Activated B cell treated with CpG ODN at 0.5 μM for 24 hours (primary cell): ENCODE measurements at regions not wholly inside any gene's neighbourhood (a gene's known extent, or its start where the extent isn't known, plus 50 kb on each side); places are given as distances from the start of the nearest gene placed in this dataset.

Experiments
- ATAC-seq: fragments of 200-7000 bp; cut with Tn5 transposase; one replicate; pipeline ENCODE4 v1.10.0; 2021; ENCODE audit warnings: low read depth, mild to moderate bottlenecking, moderate library complexity
- CTCF ChIA-PET: fragments of 350-600 bp; sonication (Branson Sonifier 250); formaldehyde crosslinking; loops from one replicate; lab custom pipeline; 2021; ENCODE audit warnings: antibody characterized with exemption; lab: Charles Lee
- POLR2A ChIA-PET: fragments of 350-600 bp; sonication (Branson Sonifier 250); formaldehyde crosslinking; loops from one replicate; lab custom pipeline; 2021; ENCODE audit warnings: antibody characterized with exemption; lab: Charles Lee
- DNase-seq: peaks from one replicate; pipeline ENCODE4 v3.0.0; 2022
- H3K27ac Mint-ChIP-seq: one replicate; pipeline ENCODE4 v1.8.0; 2020; ENCODE audit warnings: mixed read lengths
- H3K27me3 Mint-ChIP-seq: one replicate; pipeline ENCODE4 v1.8.0; 2021; ENCODE audit warnings: mixed read lengths
- H3K36me3 Mint-ChIP-seq: one replicate; pipeline ENCODE4 v1.8.0; 2021; ENCODE audit warnings: low read depth, mixed read lengths
- H3K4me1 Mint-ChIP-seq: one replicate; pipeline ENCODE4 v1.8.0; 2021; ENCODE audit warnings: mixed read lengths
- H3K4me3 Mint-ChIP-seq: one replicate; pipeline ENCODE4 v1.8.0; 2020; ENCODE audit warnings: mild to moderate bottlenecking, mixed read lengths
- H3K9me3 Mint-ChIP-seq: one replicate; pipeline ENCODE4 v1.8.0; 2020; ENCODE audit warnings: mixed read lengths
- CTCF ChIP-seq: fragments of 200-600 bp; IDR thresholded peaks from one replicate; pipeline ENCODE4 v1.8.0; 2022; ENCODE audit warnings: antibody characterized with exemption, mild to moderate bottlenecking
- intact Hi-C: fragments of 100-400 bp; cut with micrococcal nuclease; formaldehyde crosslinking; loops from one replicate; pipeline ENCODE4 v1.15.1; 2024

GRCh38 chr4:66266035-66266434 is 595.7 kb upstream of the EPHA5 start:
- Mint-ChIP-seq H3K4me3 (no peak overlapping the region), H3K27me3 (no peaks in the 10 kb centered on the region), H3K9me3 (peaks cover 12% of the 10 kb centered on the region), H3K36me3 (no peaks in the 10 kb centered on the region), H3K4me1 (no peaks in the 10 kb centered on the region), H3K27ac (no peak overlapping the region)
- ATAC-seq (no peak), DNase-seq (no peak)
- intact Hi-C loops, result no loop called here
- TF ChIP-seq CTCF, result no peak
- POLR2A ChIA-PET, result no interaction called here
- CTCF ChIA-PET, result no interaction called here

GRCh38 chr4:66252291-66252690 is 582.0 kb upstream of the EPHA5 start:
- Mint-ChIP-seq H3K4me1 (no peaks in the 10 kb centered on the region), H3K9me3 (peaks cover 14% of the 10 kb centered on the region), H3K36me3 (no peaks in the 10 kb centered on the region), H3K4me3 (no peak overlapping the region), H3K27ac (no peak overlapping the region), H3K27me3 (no peaks in the 10 kb centered on the region)
- POLR2A ChIA-PET, result no interaction called here
- intact Hi-C loops, result no loop called here
- TF ChIP-seq CTCF, result no peak
- DNase-seq, result no peak
- ATAC-seq, result no peak
- CTCF ChIA-PET, result no interaction called here

- H3K4me3 Mint-ChIP-seq, result no peak overlapping the region
- CTCF ChIA-PET, result no interaction called here
- H3K36me3 Mint-ChIP-seq, result no peaks in the 10 kb centered on the region
- POLR2A ChIA-PET, result no interaction called here
- H3K4me1 Mint-ChIP-seq, result no peaks in the 10 kb centered on the region
- no peak for ATAC-seq
- H3K27me3 Mint-ChIP-seq, result no peaks in the 10 kb centered on the region
- H3K9me3 Mint-ChIP-seq, result peaks cover 11% of the 10 kb centered on the region
- no peak for DNase-seq
- TF ChIP-seq CTCF, result no peak
- intact Hi-C loops, result no loop called here
- no peak overlapping the region for H3K27ac Mint-ChIP-seq
These were observed 576.4 kb upstream of the EPHA5 start for GRCh38 chr4:66246643-66247042.

- H3K27me3 Mint-ChIP-seq, result no peaks in the 10 kb centered on the region
- POLR2A ChIA-PET, result no interaction called here
- DNase-seq, result no peak
These were observed 565.6 kb upstream of the EPHA5 start for GRCh38 chr4:66235876-66236275.

GRCh38 chr4:66229885-66230284 is 559.6 kb upstream of the EPHA5 start:
- ChIA-PET CTCF (no interaction called here), POLR2A (no interaction called here)
- no peak overlapping the region for H3K4me3 Mint-ChIP-seq
- no peaks in the 10 kb centered on the region for H3K4me1 Mint-ChIP-seq
- intact Hi-C loops, result no loop called here
- no peaks in the 10 kb centered on the region for H3K27me3 Mint-ChIP-seq
- no peak for TF ChIP-seq CTCF
- ATAC-seq, result no peak
- H3K27ac Mint-ChIP-seq, result no peak overlapping the region
- H3K36me3 Mint-ChIP-seq, result no peaks in the 10 kb centered on the region
- H3K9me3 Mint-ChIP-seq, result peaks cover 2% of the 10 kb centered on the region
- DNase-seq, result no peak

More at GRCh38 chr4:66235876-66236275, 565.6 kb upstream of the EPHA5 start:
- intact Hi-C loops, result no loop called here
- CTCF ChIA-PET, result no interaction called here
- no peaks in the 10 kb centered on the region for H3K4me1 Mint-ChIP-seq
- H3K4me3 Mint-ChIP-seq, result no peak overlapping the region
- TF ChIP-seq CTCF, result no peak
- no peak for ATAC-seq
- H3K36me3 Mint-ChIP-seq, result no peaks in the 10 kb centered on the region
- H3K9me3 Mint-ChIP-seq, result no peaks in the 10 kb centered on the region
- H3K27ac Mint-ChIP-seq, result no peak overlapping the region
